Adipocyte (in vitro differentiated cells): ENCODE measurements at regions not wholly inside any gene's neighbourhood (a gene's known extent, or its start where the extent isn't known, plus 50 kb on each side); places are given as distances from the start of the nearest gene placed in this dataset.

ENCODE experiments used
- DNase-seq: peaks from one replicate; pipeline ENCODE4 v3.0.0-alpha.2; 2015; ENCODE audit warnings: low read depth
- H3K27me3 ChIP-seq: replicated peaks from 2 replicates; pipeline ENCODE4 v1.7.0; 2013; ENCODE audit warnings: mild to moderate bottlenecking, low read length, moderate library complexity; ENCODE audit not compliant: control insufficient read depth, insufficient read depth
- H3K36me3 ChIP-seq: 2 replicates; pipeline ENCODE4 v1.7.0; 2013; ENCODE audit warnings: low read length, mild to moderate bottlenecking, moderate library complexity; ENCODE audit not compliant: control insufficient read depth, insufficient read depth, severe bottlenecking
- H3K4me1 ChIP-seq: 2 replicates; pipeline ENCODE4 v1.7.0; 2013; ENCODE audit warnings: mild to moderate bottlenecking, low read length, moderate library complexity; ENCODE audit not compliant: control insufficient read depth, insufficient read depth
- H3K4me3 ChIP-seq: 2 replicates; pipeline ENCODE4 v1.7.0; 2013; ENCODE audit warnings: mild to moderate bottlenecking, low read length, moderate library complexity
- H3K9ac ChIP-seq: 2 replicates; pipeline ENCODE4 v1.7.0; 2013; ENCODE audit warnings: mild to moderate bottlenecking, low read length, moderate library complexity
- H3K9me3 ChIP-seq: 2 replicates; pipeline ENCODE4 v1.7.0; 2013; ENCODE audit warnings: mild to moderate bottlenecking, low read length, moderate library complexity; ENCODE audit not compliant: control insufficient read depth

DNA sequence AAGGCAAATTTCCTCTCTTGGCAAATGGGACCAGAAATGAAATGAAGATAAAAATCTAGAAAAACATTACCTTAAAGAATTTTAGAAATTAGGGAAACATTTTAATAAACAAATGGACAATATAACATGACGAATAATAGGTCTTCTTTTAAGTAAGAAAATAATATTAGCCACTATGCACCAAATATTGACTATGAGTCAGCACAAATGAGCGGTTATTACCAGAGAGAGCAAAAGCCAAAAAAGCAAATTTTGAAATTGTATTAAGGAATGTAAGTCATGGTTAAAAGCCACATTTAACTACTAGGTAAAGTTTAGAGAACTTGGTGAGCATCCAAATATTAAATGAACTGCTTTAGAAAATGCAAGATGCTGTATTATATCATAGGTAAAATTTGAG lies 376.6 kb upstream of the JAG1 start:
- H3K9me3 ChIP-seq, result no peaks in the 10 kb centered on the region
- H3K4me3 ChIP-seq, result no peak overlapping the region
- no peak for DNase-seq
- H3K27me3 ChIP-seq, result no peaks in the 10 kb centered on the region
- no peaks in the 10 kb centered on the region for H3K36me3 ChIP-seq
- H3K9ac ChIP-seq, result no peak overlapping the region
- H3K4me1 ChIP-seq, result peaks cover 16% of the 10 kb centered on the region

- DNase-seq, result no peak
- Histone ChIP-seq H3K27me3 (no peaks in the 10 kb centered on the region), H3K9ac (no peak overlapping the region), H3K9me3 (no peaks in the 10 kb centered on the region), H3K4me1 (peaks cover 16% of the 10 kb centered on the region), H3K4me3 (no peak overlapping the region), H3K36me3 (no peaks in the 10 kb centered on the region)
Observed at GRCh38 chr20:11051136-11051535, 377.3 kb upstream of the JAG1 start.

GRCh38 chr20:11053310-11053709 lies 379.5 kb upstream of the JAG1 start:
- H3K4me3 ChIP-seq, result no peak overlapping the region
- H3K36me3 ChIP-seq, result no peaks in the 10 kb centered on the region
- H3K9me3 ChIP-seq, result no peaks in the 10 kb centered on the region
- peaks cover 19% of the 10 kb centered on the region for H3K4me1 ChIP-seq
- no peak for DNase-seq
- no peaks in the 10 kb centered on the region for H3K27me3 ChIP-seq
- no peak overlapping the region for H3K9ac ChIP-seq

DNA sequence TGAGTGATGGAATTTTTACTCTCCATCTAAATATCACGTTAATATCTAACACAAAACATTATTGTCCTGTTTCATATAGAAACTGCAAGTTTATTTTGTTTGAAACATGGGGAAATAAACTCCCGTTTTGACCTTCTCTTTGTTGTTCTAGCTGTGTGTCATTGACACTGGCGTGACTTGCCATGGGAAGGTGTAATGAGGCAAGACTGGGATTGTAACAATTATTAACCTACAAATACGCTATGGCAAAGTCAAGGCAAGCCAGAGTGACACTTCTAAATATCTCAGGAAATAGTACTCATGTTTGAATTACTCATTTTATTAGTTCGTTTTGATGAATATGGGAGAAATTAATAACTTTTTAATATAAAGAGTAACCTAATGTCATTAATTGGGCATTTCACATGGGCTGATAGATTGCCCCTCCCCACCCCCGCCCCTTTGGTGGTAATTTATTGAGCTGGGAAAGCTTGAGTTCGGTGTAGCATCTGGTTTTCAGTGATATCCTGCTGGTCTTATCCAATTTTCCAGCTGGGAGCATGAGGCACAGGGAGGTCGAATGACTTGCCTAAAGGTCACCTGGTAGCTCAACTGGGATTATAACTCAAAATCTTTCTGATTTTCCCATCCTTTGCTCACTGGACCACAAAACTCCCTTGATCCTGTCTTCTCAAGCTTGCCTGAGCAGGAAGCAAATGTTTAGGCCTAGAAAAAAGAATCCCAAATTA lies 380.6 kb upstream of the JAG1 start:
- no peaks in the 10 kb centered on the region for H3K27me3 ChIP-seq
- H3K9me3 ChIP-seq, result no peaks in the 10 kb centered on the region
- H3K9ac ChIP-seq, result no peak overlapping the region
- H3K4me1 ChIP-seq, result peaks cover 22% of the 10 kb centered on the region
- no peaks in the 10 kb centered on the region for H3K36me3 ChIP-seq
- no peak for DNase-seq
- no peak overlapping the region for H3K4me3 ChIP-seq

GRCh38 chr20:11056414-11056813 lies 382.6 kb upstream of the JAG1 start:
- no peak overlapping the region for H3K4me3 ChIP-seq
- no peak for DNase-seq
- H3K9ac ChIP-seq, result no peak overlapping the region
- H3K4me1 ChIP-seq, result peaks cover 16% of the 10 kb centered on the region
- no peaks in the 10 kb centered on the region for H3K9me3 ChIP-seq
- no peaks in the 10 kb centered on the region for H3K36me3 ChIP-seq
- H3K27me3 ChIP-seq, result no peaks in the 10 kb centered on the region

- H3K9ac ChIP-seq, result no peak overlapping the region
- no peak overlapping the region for H3K4me3 ChIP-seq
- peak; percentile 13 for DNase-seq
- no peaks in the 10 kb centered on the region for H3K27me3 ChIP-seq
- H3K4me1 ChIP-seq, result peaks cover 16% of the 10 kb centered on the region
- no peaks in the 10 kb centered on the region for H3K36me3 ChIP-seq
- H3K9me3 ChIP-seq, result no peaks in the 10 kb centered on the region
Observed at GRCh38 chr20:11057624-11058023, 383.8 kb upstream of the JAG1 start.

- Histone ChIP-seq H3K4me1 (peaks cover 16% of the 10 kb centered on the region), H3K9me3 (no peaks in the 10 kb centered on the region), H3K36me3 (no peaks in the 10 kb centered on the region), H3K27me3 (no peaks in the 10 kb centered on the region), H3K4me3 (no peak overlapping the region), H3K9ac (no peak overlapping the region)
- DNase-seq, result no peak
Observed at GRCh38 chr20:11059659-11060058, 385.9 kb upstream of the JAG1 start.

- H3K9me3 ChIP-seq, result no peaks in the 10 kb centered on the region
- H3K27me3 ChIP-seq, result no peaks in the 10 kb centered on the region
- H3K4me1 ChIP-seq, result peaks cover 16% of the 10 kb centered on the region
- no peak for DNase-seq
- no peak overlapping the region for H3K9ac ChIP-seq
- no peak overlapping the region for H3K4me3 ChIP-seq
- H3K36me3 ChIP-seq, result no peaks in the 10 kb centered on the region
Observed at GRCh38 chr20:11060423-11061185, 386.8 kb upstream of the JAG1 start.

- Histone ChIP-seq H3K27me3 (no peaks in the 10 kb centered on the region), H3K9ac (no peak overlapping the region), H3K9me3 (no peaks in the 10 kb centered on the region), H3K36me3 (no peaks in the 10 kb centered on the region), H3K4me1 (peaks cover 13% of the 10 kb centered on the region), H3K4me3 (no peak overlapping the region)
- no peak for DNase-seq
Observed at GRCh38 chr20:11063444-11063843, 389.6 kb upstream of the JAG1 start.

DNA sequence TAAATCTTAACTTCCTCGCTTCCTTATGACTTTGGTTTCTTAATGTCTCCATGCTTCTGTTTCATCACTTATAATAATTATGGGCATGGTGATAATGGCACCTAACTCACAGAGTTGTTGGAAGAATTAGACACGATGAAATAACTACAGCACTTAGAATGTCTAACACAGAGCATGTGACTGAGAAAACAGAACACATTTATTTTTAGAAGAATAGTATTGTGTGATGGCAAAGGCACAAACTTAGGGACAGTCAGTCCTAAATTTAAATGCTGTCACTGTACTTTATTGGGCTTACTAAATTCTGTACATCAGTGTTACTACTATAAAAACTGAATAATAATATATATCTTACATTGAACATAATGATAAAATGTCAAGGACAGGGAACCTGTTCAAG lies 391.1 kb upstream of the JAG1 start:
- H3K4me3 ChIP-seq, result no peak overlapping the region
- H3K4me1 ChIP-seq, result peaks cover 5% of the 10 kb centered on the region
- H3K36me3 ChIP-seq, result no peaks in the 10 kb centered on the region
- H3K9me3 ChIP-seq, result no peaks in the 10 kb centered on the region
- DNase-seq, result no peak
- no peaks in the 10 kb centered on the region for H3K27me3 ChIP-seq
- H3K9ac ChIP-seq, result no peak overlapping the region

DNA sequence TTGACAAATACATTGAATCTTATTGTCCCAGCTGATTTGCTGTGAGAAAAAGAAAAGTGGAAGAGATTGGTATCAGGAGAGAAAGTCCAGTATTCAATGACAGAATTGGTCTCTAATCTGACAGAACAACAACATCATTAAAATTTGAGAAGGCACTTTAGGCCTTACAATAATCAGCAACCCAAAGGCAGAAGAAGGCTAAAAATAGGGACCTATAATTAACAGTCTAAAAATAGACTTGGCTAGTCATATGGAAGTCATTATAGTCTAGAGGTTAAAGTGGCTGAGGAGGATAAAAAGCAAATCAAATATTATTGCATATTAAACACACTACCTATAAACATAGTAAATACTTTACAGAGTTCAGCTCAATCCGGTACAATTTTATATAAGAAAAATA lies 393.6 kb upstream of the JAG1 start:
- peaks cover 9% of the 10 kb centered on the region for H3K9me3 ChIP-seq
- no peaks in the 10 kb centered on the region for H3K36me3 ChIP-seq
- no peak overlapping the region for H3K9ac ChIP-seq
- no peaks in the 10 kb centered on the region for H3K27me3 ChIP-seq
- peak; percentile 29 for DNase-seq
- H3K4me1 ChIP-seq, result no peaks in the 10 kb centered on the region
- H3K4me3 ChIP-seq, result no peak overlapping the region
